HEK293 (cell line): ENCODE measurements at regions not wholly inside any gene's neighbourhood (a gene's known extent, or its start where the extent isn't known, plus 50 kb on each side); places are given as distances from the start of the nearest gene placed in this dataset.
"Not testable (repeated sequence)": the region's sequence is repeated elsewhere in the genome, so short reads cannot be mapped to it uniquely, and the experiment has no call there.

Experiments
- CTCF ChIP-seq: fragments of 450-650 bp; formaldehyde crosslinking; IDR thresholded peaks from 2 replicates; pipeline ENCODE4 v1.5.1; 2016; ENCODE audit warnings: missing biosample characterization, missing genetic modification characterization
- REST ChIP-seq: fragments of 450-650 bp; formaldehyde crosslinking; IDR thresholded peaks from 2 replicates; pipeline ENCODE4 v1.5.1; 2016; ENCODE audit warnings: missing biosample characterization, missing genetic modification characterization
- SP2 ChIP-seq: fragments of 450-650 bp; formaldehyde crosslinking; IDR thresholded peaks from 2 replicates; pipeline ENCODE4 v1.5.1; 2016; ENCODE audit warnings: missing biosample characterization, missing genetic modification characterization
- ZBTB1 ChIP-seq: fragments of 450-650 bp; formaldehyde crosslinking; IDR thresholded peaks from 2 replicates; pipeline ENCODE4 v1.5.1; 2016; ENCODE audit warnings: missing biosample characterization, missing genetic modification characterization
- ZBTB11 ChIP-seq: fragments of 450-650 bp; formaldehyde crosslinking; conservative IDR thresholded peaks from 2 replicates; pipeline ENCODE4 v1.5.1; 2016; ENCODE audit warnings: low read depth, missing biosample characterization, missing genetic modification characterization
- ZNF121 ChIP-seq: fragments of 450-650 bp; formaldehyde crosslinking; IDR thresholded peaks from 2 replicates; pipeline ENCODE4 v1.5.1; 2016; ENCODE audit warnings: missing biosample characterization, missing genetic modification characterization
- ZNF274 ChIP-seq, 2 experiments: fragments of 200-500 bp in 1 of 2; fragments of 450-650 bp in 1 of 2; sonication (Bioruptor generic) in 1 of 2; formaldehyde crosslinking in 1 of 2; IDR thresholded peaks; 2 replicates each; pipeline versions ENCODE4 v1.5.1 to v1.6.1; 2014 to 2016; ENCODE audit warnings: borderline replicate concordance in 1 of 2, inconsistent platforms in 1 of 2, low read length in 1 of 2, missing biosample characterization in 1 of 2, missing genetic modification characterization in 1 of 2
- ZNF350 ChIP-seq: fragments of 450-650 bp; formaldehyde crosslinking; IDR thresholded peaks from 2 replicates; pipeline ENCODE4 v1.5.0; 2017; ENCODE audit warnings: missing biosample characterization, mild to moderate bottlenecking, missing genetic modification characterization
- ZNF473 ChIP-seq: fragments of 450-650 bp; formaldehyde crosslinking; IDR thresholded peaks from 2 replicates; pipeline ENCODE4 v1.5.1; 2017; ENCODE audit warnings: missing biosample characterization, missing genetic modification characterization
- ZNF529 ChIP-seq: fragments of 450-650 bp; formaldehyde crosslinking; IDR thresholded peaks from 2 replicates; pipeline ENCODE4 v1.5.1; 2017; ENCODE audit warnings: missing genetic modification characterization, missing biosample characterization; ENCODE audit not compliant: insufficient replicate concordance

- not testable (repeated sequence) for TF ChIP-seq ZBTB1 (tag by site-specific recombination); ZNF350 (tag by site-specific recombination); CTCF (tag by site-specific recombination); ZNF473 (tag by site-specific recombination); ZNF529 (tag by site-specific recombination); ZNF274 (IDR thresholded peaks at IDR 0.05; ENCODE audit: low read length); ZNF274 (tag by site-specific recombination; IDR thresholded peaks at IDR 0.05; ENCODE audit: borderline replicate concordance); REST (tag by site-specific recombination); ZNF121 (tag by site-specific recombination); SP2 (tag by site-specific recombination); ZBTB11 (tag by site-specific recombination)
These were observed 81.8 kb upstream of the PZP start for GRCh38 chr12:9289984-9290383.
